ENCODE measurements at regions not wholly inside any gene's neighbourhood (a gene's known extent, or its start where the extent isn't known, plus 50 kb on each side); places are given as distances from the start of the nearest gene placed in this dataset.

DNA sequence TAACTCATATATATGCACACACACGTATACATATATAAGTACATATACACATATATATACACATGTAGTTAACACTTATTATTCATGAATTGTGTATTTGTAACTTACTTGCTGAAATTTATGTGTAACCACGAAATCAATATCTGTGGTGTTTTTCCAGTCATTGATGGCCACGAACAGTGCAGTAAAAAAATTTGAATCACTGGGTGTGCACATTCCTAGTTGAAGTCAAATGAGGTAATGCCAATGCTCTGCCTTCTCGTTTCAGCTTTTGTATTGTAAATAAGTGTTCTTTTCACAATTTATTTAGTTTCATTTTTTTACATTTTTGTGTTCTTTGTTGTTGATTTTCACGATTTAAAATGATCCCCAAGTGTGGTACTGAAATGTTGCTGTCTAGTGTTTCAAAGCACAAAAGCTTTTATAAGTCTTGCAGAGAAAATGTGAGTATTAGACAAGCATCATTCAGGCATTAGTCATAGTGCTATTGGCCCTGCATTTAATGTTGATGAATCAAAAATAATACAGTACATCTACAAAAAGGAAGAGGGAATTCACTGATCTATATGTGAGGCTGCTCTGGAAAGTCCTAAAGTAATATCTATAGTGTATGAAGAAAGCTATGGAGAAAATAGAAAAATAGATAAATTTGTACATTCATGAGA lies 419.0 kb downstream of the DSC3 start:
- H3K9me3 ChIP-seq (ENCODE audit: control insufficient read depth, low read depth, low read length), result no peaks in the 10 kb centered on the region
- Mint-ChIP-seq H3K4me3 (no peak overlapping the region; a peak in 1 of 5 replicates), H3K36me3 (ENCODE audit: insufficient read depth in 1 of 3, low read depth in 3 of 3) (peaks cover 0 to 8% (median 7%) of the 10 kb centered on the region in 3 experiments; a peak in 5 of 7 replicates), H3K9me3 (peaks cover 2 to 5% of the 10 kb centered on the region in 2 experiments; a peak in 1 of 5 replicates), H3K4me1 (peaks cover 30% of the 10 kb centered on the region in 2 experiments), H3K27me3 (ENCODE audit: low read depth) (peaks cover 87% of the 10 kb centered on the region), H3K27ac (no peak overlapping the region)
- no peak overlapping the region for H2BK5ac ChIP-seq (ENCODE audit: insufficient read length, low read length)
- no peak overlapping the region for H3K27ac ChIP-seq (ENCODE audit: insufficient read length, low read depth, low read length)
- H3K79me2 ChIP-seq (ENCODE audit: insufficient read depth, low read length), result no peaks in the 10 kb centered on the region
- H3K27me3 ChIP-seq (ENCODE audit: insufficient read depth, low read length), result no peaks in the 10 kb centered on the region; the same call in 1 of the 2 replicates
- H3T11ph ChIP-seq (ENCODE audit: low read length), result no peak overlapping the region
- H2BK15ac ChIP-seq (ENCODE audit: low read depth, low read length), result no peak overlapping the region
- H3K4me2 ChIP-seq (ENCODE audit: insufficient read depth, insufficient read length, low read length), result no peak overlapping the region
- no peak overlapping the region for H4K5ac ChIP-seq (ENCODE audit: insufficient read length, low read depth, low read length)
- no peak overlapping the region for H3K56ac ChIP-seq (ENCODE audit: insufficient read length, low read depth, low read length)
- no peak overlapping the region for H3K4ac ChIP-seq (ENCODE audit: low read depth, low read length)
- DNase-seq, result no peak
- no peak overlapping the region for H3K9ac ChIP-seq (ENCODE audit: extremely low read depth, insufficient read length, low read length)
- TF ChIP-seq, protein P1, sequence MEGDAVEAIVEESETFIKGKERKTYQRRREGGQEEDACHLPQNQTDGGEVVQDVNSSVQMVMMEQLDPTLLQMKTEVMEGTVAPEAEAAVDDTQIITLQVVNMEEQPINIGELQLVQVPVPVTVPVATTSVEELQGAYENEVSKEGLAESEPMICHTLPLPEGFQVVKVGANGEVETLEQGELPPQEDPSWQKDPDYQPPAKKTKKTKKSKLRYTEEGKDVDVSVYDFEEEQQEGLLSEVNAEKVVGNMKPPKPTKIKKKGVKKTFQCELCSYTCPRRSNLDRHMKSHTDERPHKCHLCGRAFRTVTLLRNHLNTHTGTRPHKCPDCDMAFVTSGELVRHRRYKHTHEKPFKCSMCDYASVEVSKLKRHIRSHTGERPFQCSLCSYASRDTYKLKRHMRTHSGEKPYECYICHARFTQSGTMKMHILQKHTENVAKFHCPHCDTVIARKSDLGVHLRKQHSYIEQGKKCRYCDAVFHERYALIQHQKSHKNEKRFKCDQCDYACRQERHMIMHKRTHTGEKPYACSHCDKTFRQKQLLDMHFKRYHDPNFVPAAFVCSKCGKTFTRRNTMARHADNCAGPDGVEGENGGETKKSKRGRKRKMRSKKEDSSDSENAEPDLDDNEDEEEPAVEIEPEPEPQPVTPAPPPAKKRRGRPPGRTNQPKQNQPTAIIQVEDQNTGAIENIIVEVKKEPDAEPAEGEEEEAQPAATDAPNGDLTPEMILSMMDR (conservative IDR thresholded peaks at IDR 0.05), result no peak
- no peaks in the 10 kb centered on the region for H3K23me2 ChIP-seq (ENCODE audit: insufficient read length, low read depth, low read length, poor library complexity, severe bottlenecking)
- H4K20me1 ChIP-seq (ENCODE audit: control insufficient read depth, insufficient read depth, insufficient read length), result no peaks in the 10 kb centered on the region
- H2BK120ac ChIP-seq (ENCODE audit: low read depth, low read length, poor library complexity, severe bottlenecking), result no peak overlapping the region
- no peak overlapping the region for H4K91ac ChIP-seq (ENCODE audit: insufficient read length, low read depth, low read length)
- no peak overlapping the region for H2BK12ac ChIP-seq (ENCODE audit: insufficient read length, low read depth, low read length)
- no peaks in the 10 kb centered on the region for H3K79me1 ChIP-seq (ENCODE audit: insufficient read depth, low read depth, low read length, poor library complexity, severe bottlenecking)
- H3K14ac ChIP-seq (ENCODE audit: insufficient read depth, low read length), result no peak overlapping the region
- no peak overlapping the region for H2BK20ac ChIP-seq (ENCODE audit: low read depth, low read length, poor library complexity, severe bottlenecking)
- H3K4me1 ChIP-seq (ENCODE audit: insufficient read depth, low read length), result peaks cover 2% of the 10 kb centered on the region; the same call in 1 of the 2 replicates
- H3K18ac ChIP-seq (ENCODE audit: insufficient read length, low read depth, low read length), result no peak overlapping the region
- no CpG with 5 or more reads among the region's 5 CpGs for WGBS (ENCODE audit: extremely low coverage, insufficient read length, low lambda C conversion rate)
- H2AK5ac ChIP-seq (ENCODE audit: insufficient read length, low read length), result no peak overlapping the region
- no peak overlapping the region for H4K8ac ChIP-seq (replicated peaks; ENCODE audit: insufficient read length, low read depth, low read length)
- no peak overlapping the region for H2AFZ ChIP-seq (ENCODE audit: low read length)
- no peak overlapping the region for H3K23ac ChIP-seq (ENCODE audit: insufficient read length, low read depth, low read length)
